Jurkat, Clone E6-1 (cell line): ENCODE measurements at regions not wholly inside any gene's neighbourhood (a gene's known extent, or its start where the extent isn't known, plus 50 kb on each side); places are given as distances from the start of the nearest gene placed in this dataset.
"Not testable (repeated sequence)": the region's sequence is repeated elsewhere in the genome, so short reads cannot be mapped to it uniquely, and the experiment has no call there.

Experiments used
- DNase-seq: peaks from one replicate; pipeline ENCODE4 v3.0.0-alpha.2; 2011; ENCODE audit warnings: low read depth, low spot score
- H3K4me3 ChIP-seq: 2 replicates; pipeline ENCODE4 v1.5.1; 2011; ENCODE audit warnings: mild to moderate bottlenecking, low read length, control low read depth, moderate library complexity

DNA sequence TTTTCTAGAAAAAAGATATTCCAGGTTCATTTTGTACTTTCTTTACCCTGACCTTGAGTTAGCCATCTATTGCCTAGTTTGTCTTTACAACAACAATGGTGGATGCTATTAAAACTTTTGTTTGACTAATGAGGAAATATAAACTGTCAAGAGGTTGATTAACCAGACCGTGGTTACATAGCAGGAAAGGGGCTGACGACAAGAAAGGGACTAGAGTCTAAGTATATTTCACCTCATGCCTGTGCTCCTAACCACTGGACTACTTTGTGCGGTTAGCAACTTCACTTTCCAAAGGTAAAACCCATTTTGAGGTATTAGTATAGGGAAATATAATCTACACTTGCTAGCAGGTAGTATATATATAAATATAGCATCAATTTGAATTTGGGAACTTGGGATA is 327.1 kb downstream of the SATB1 start:
- peak; percentile 73 for DNase-seq
- no peak overlapping the region for H3K4me3 ChIP-seq

- H3K4me3 ChIP-seq = no peak overlapping the region
- no peak for DNase-seq
Observed at GRCh38 chr3:18097473-18097872, 327.7 kb downstream of the SATB1 start.

GRCh38 chr3:18092726-18093125 is 332.4 kb downstream of the SATB1 start:
- no peak overlapping the region for H3K4me3 ChIP-seq
- DNase-seq = no peak

DNA sequence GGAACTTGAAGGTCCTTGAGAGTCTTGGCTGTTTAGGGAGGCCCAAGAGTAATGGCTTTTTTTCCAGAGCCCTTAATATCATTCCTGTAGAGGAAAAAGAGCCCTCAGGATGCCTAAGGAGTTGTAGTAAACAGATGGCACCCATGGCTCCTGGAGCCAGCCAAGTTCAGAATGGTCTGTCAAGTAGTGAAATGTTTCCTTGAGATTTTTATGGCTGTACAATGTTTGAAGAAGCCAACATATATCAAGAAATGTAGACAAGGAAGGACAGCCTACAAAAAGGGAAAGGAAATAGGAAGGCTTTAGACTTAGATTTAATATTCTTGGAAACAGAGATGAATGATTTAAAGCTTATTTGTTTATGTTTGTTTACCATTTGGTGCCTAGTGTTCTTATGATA is 334.8 kb downstream of the SATB1 start:
- H3K4me3 ChIP-seq = no peak overlapping the region
- no peak for DNase-seq

DNA sequence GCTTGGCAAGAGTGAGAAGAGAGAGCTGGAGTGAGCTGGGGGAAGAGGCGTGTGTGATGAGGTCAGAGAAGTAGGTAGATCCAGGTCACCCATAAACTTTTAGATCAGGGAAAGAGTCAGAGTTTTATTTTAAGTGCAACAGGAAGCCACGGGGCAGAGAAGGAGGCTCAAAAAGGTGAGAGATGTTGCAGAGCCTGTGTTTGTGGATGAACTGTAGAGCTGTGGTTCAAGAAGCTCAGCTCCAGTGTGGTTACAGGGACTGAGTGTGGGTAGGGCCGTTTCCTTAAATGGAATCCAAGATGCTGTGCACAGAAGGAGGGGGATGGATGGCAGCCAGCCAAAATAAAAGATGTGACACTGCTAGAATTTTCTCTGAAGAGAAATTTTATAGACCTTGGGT is 337.2 kb downstream of the SATB1 start:
- DNase-seq = peak; percentile 99
- H3K4me3 ChIP-seq = peak overlapping the region; percentile 0; the same call in 1 of the 2 replicates

DNA sequence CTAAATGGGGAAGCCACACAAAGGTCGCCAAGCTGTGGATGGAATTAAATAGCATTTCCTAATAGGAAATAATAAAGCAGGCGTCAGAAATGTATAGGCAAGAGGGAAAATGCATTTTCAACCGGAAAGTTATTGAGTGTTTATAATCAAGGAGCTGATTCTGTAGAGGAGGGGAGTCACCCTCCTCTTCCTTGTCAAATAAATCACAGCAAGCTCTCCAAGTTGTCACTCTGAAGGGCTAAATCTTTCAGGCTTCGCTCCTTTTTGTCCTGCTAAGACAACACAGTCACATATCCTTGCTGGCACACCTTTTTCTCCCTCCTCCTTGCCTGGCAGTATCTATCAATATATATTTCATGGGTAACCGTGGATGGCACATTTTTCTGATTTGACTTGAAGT is 338.4 kb downstream of the SATB1 start:
- no peak overlapping the region for H3K4me3 ChIP-seq
- DNase-seq = no peak

DNA sequence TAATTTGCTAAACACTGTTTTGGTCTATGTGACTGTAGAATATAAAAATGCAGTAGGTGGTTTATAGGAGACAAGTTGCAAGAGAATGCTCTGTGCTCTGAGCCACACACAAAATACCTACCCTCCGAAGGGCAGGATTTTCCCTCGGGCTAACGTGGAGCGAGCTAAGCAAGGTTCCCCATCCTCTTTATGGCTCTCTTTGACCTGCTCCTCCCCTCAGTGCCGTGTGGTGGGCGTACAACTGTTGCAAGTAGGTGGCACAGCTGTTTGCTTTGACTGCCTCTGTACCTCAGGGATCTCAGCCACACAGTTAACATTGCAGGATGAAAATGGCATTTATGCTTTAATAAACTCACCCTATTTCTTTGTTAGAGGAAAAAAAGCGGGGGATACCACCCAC is 339.1 kb downstream of the SATB1 start:
- peak overlapping the region; percentile 34 for H3K4me3 ChIP-seq
- peak; percentile 88 for DNase-seq

- DNase-seq = no peak
- H3K4me3 ChIP-seq = peak overlapping the region; percentile 34
Observed at GRCh38 chr3:18085429-18085828, 339.7 kb downstream of the SATB1 start.

DNA sequence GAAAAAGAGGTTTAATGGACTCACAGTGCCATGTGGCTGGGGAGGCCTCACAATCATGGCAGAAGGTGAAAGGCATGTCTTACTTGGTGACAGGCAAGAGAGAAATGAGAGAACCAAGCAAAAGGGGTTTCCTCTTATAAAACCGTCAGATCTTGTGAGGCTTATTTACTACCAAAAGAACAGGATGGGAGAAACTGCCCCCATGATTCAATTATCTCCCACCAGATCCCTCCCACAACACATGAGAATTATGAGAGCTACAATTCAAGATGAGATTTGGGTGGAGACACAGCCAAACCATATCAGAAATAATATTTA is 340.8 kb upstream of the TBC1D5 start:
- H3K4me3 ChIP-seq, DNase-seq: not testable (repeated sequence)

DNA sequence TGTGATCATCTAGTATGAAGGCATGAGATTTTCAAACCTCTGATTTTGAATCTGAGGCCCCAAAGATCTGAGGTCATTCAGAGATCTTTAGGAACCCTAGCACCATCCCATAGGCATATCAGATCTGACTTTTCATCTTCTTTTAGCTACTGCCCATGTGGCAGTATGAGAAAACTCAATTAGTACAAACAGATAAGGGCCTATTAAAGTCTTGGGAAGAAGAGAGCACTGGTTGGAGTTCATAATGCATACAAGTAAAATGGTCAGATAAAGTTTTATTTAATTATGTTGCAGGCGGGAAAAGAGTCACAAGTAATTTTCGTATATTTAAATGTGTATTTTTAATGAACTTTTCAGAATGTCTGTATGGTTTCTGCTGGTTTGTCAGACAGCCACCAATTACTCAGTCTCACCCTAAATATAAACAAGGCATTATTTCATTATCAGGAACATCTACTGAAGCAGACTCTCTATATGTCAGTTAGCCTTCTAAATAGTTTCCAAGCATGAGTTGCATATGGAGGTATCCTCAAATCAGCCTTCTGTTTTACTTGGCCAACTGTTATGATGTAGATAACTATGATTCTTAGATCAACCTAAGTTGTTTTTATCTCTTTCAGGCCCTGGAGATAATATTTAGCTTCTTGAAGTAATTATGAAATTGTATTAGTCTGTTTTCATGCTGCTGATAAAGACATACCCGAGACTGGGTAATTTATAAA is 340.3 kb upstream of the TBC1D5 start:
- no peak for DNase-seq

GRCh38 chr3:18080198-18080689 is 337.8 kb upstream of the TBC1D5 start:
- H3K4me3 ChIP-seq = no peak overlapping the region
- DNase-seq = no peak

More for the DNA sequence above, 340.3 kb upstream of the TBC1D5 start:
- no peak overlapping the region for H3K4me3 ChIP-seq

DNA sequence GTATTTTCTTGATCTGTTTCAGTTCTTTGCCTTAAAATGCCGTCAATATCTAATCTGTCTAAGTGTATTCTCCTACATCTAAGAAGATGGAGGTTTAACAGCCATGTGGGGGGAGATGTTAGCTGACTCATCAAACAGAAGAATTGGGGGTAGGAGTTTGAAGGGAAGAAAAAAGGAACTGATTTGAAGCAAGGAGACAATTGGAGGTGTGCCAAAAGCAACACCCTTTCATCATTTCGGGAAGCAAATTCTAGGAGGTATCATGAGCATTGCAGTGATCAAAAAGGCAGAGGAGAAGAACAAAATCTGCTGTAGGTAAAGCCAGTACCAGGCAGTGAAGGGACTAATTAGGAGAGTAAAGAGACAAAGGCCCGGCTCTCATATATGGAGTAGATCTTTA is 337.3 kb upstream of the TBC1D5 start:
- no peak overlapping the region for H3K4me3 ChIP-seq
- DNase-seq = peak; percentile 65

- DNase-seq = no peak
- no peak overlapping the region for H3K4me3 ChIP-seq
Observed at GRCh38 chr3:18079062-18079461, 336.6 kb upstream of the TBC1D5 start.

- DNase-seq = peak; percentile 67
- H3K4me3 ChIP-seq = peak overlapping the region; percentile 15
Observed at GRCh38 chr3:18077128-18077840, 334.9 kb upstream of the TBC1D5 start.

- no peak overlapping the region for H3K4me3 ChIP-seq
- DNase-seq = no peak
Observed at GRCh38 chr3:18076301-18076700, 333.9 kb upstream of the TBC1D5 start.

GRCh38 chr3:18075799-18076198 is 333.4 kb upstream of the TBC1D5 start:
- DNase-seq = no peak
- H3K4me3 ChIP-seq = no peak overlapping the region

GRCh38 chr3:18071833-18072232 is 329.4 kb upstream of the TBC1D5 start:
- DNase-seq = peak; percentile 75
- H3K4me3 ChIP-seq = no peak overlapping the region

GRCh38 chr3:18070944-18071343 is 328.5 kb upstream of the TBC1D5 start:
- H3K4me3 ChIP-seq = no peak overlapping the region
- DNase-seq = no peak

DNA sequence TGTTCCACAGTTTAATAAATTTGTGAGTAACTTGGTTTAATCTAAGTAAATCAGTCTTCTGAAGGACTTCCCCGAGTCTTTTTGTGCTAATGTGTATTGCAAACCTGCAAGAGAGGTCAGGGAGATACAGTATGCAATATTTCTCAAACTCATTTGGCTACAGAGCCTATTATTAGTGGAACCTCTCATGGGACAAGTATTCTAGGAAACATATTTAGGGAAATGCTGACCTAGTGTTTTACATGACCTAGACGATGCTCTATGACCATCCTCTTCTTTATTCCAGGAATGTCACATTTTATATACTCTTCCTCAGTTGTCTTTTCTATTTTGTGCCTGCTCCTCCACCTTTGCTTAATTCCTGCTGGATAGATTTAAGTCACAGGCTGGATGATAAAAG is 327.8 kb upstream of the TBC1D5 start:
- no peak overlapping the region for H3K4me3 ChIP-seq
- no peak for DNase-seq

GRCh38 chr3:18069568-18069967 is 327.1 kb upstream of the TBC1D5 start:
- DNase-seq = no peak
- no peak overlapping the region for H3K4me3 ChIP-seq
